Heart left ventricle (tissue), 16 donors: ENCODE measurements at regions not wholly inside any gene's neighbourhood (a gene's known extent, or its start where the extent isn't known, plus 50 kb on each side); places are given as distances from the start of the nearest gene placed in this dataset.

Experiments used
- ATAC-seq, 4 donors: fragments of 200-7000 bp; cut with Tn5 transposase; one replicate each; pipeline ENCODE4 v1.9.1; 2020 to 2022; ENCODE audit warnings: moderate library complexity in 4 of 4, mild to moderate bottlenecking in 3 of 4, moderate number of reproducible peaks in 1 of 4
- DNase-seq, 5 donors: peaks; one replicate each; pipeline ENCODE4 v3.0.0-alpha.2; 2020
- H3K27ac ChIP-seq, 12 donors: fragments of 200-600 bp; sonication (generic) in 4 of 12; one replicate each; pipeline versions ENCODE4 v1.5.0 to v1.8.0; 2016 to 2022; ENCODE audit warnings: mild to moderate bottlenecking in 2 of 12
- H3K27me3 ChIP-seq, 9 donors: fragments of 200-600 bp; sonication (generic) in 2 of 9; one replicate each; pipeline versions ENCODE4 v1.5.1 to v1.8.0; 2016 to 2022; ENCODE audit warnings: mild to moderate bottlenecking in 3 of 9
- H3K36me3 ChIP-seq, 9 donors: fragments of 200-600 bp; sonication (generic) in 2 of 9; one replicate each; pipeline versions ENCODE4 v1.5.0 to v1.8.0; 2018 to 2022; ENCODE audit warnings: mild to moderate bottlenecking in 2 of 9
- H3K4me1 ChIP-seq, 12 donors: fragments of 200-600 bp; sonication (generic) in 4 of 12; one replicate each; pipeline versions ENCODE4 v1.5.0 to v1.8.0; 2016 to 2022; ENCODE audit warnings: mild to moderate bottlenecking in 3 of 12
- H3K4me3 ChIP-seq, 12 donors: fragments of 200-600 bp; sonication (generic) in 4 of 12; one replicate each; pipeline versions ENCODE4 v1.5.0 to v1.8.0; 2017 to 2022; ENCODE audit warnings: mild to moderate bottlenecking in 9 of 12, moderate library complexity in 4 of 12
- H3K9me3 ChIP-seq, 12 donors: fragments of 200-600 bp; sonication (generic) in 4 of 12; one replicate each; pipeline versions ENCODE4 v1.5.0 to v1.8.0; 2016 to 2022; ENCODE audit warnings: mild to moderate bottlenecking in 1 of 12
- CTCF ChIP-seq, 12 donors: fragments of 200-600 bp; sonication (generic) in 4 of 12; IDR thresholded peaks; one replicate each; pipeline versions ENCODE4 v1.5.0 to v1.8.0; 2018 to 2022; ENCODE audit warnings: antibody characterized with exemption in 12 of 12, mild to moderate bottlenecking in 5 of 12
- POLR2A ChIP-seq, 2 donors: fragments of 450-650 bp; IDR thresholded peaks; one replicate each; pipeline ENCODE4 v1.6.1; 2017; ENCODE audit warnings: antibody characterized with exemption in 2 of 2, mild to moderate bottlenecking in 2 of 2, moderate library complexity in 2 of 2
- WGBS, 4 donors: extraction: QIAGEN DNeasy Blood & Tissue Kit in 2 of 4; methylation state at CpG; one replicate each; pipeline versions ENCODE4 v1.1.5 to v1.1.7; 2013 to 2018; 5-methylcytosine and 5-hydroxymethylcytosine counted together
- intact Hi-C, 10 donors: fragments of 100-400 bp; cut with DNase I; formaldehyde crosslinking; loops; one replicate each; pipeline versions ENCODE4 v1.11.1 to v1.14.2; 2022
- donor health status: ischemic (EF 13 %, LVEDD 7.1; RV severe dilation, severe dysfunction).
- donor health status: healthy with polysubstance abuse.
- donor health status: DM: no; HTN: yes; CAD: no.
- donor health status: DM: no; HTN: no; CAD: no.
- donor health status: ischemic (EF 25% LVEDD 6.9; RV normal size, moderate dysfunction).
- donor health status: ischemic (EF 25% LVEDD 5.7; RV mildly dilated, moderate dysfunction).
- donor health status: healthy.
- donor health status: DM: yes; HTN: yes; CAD: no.
- donor health status: ischemic (EF 35%, LVEDD 5.7; RV mildly dilated, moderate dysfunction).
- donor health status: nonischemic (EF 11% LVEDD 7.7; RV severe dilation, severe dysfunction).
- donor health status: DM: yes; HTN: yes; CAD: no.
- donor health status: PGD.
- donor health status: ischemic (EF 29% LVEDD 5.4; RV normal size, mild dysfunction).
- donor health status: nonischemic (EF 23%, LVEDD 6.1; RV moderate dilation, normal function).

GRCh38 chr16:51313198-51313597, 162.1 kb upstream of the SALL1 start:
- no peaks in the 10 kb centered on the region for H3K36me3 ChIP-seq
- peaks cover 0 to 6% (median 0%) of the 10 kb centered on the region in 12 donors for H3K9me3 ChIP-seq
- DNase-seq (no peak), ATAC-seq (no peak)
- TF ChIP-seq CTCF (IDR thresholded peaks at IDR 0.05) (no peak), POLR2A (IDR thresholded peaks at IDR 0.05) (no peak)
- WGBS, 4 donors, result 67 to 82% (median 80%) methylated on average over 2 of the region's 2 CpGs
- no peak overlapping the region for H3K27ac ChIP-seq
- H3K4me1 ChIP-seq, result no peaks in the 10 kb centered on the region
- no peak overlapping the region for H3K4me3 ChIP-seq
- no peaks in the 10 kb centered on the region for H3K27me3 ChIP-seq
- intact Hi-C loops, result no loop called here

- peaks cover 0 to 6% (median 0%) of the 10 kb centered on the region in 12 donors for H3K9me3 ChIP-seq
- WGBS, 4 donors, result 73 to 80% (median 76%) methylated on average over 2 of the region's 2 CpGs
- no peaks in the 10 kb centered on the region for H3K36me3 ChIP-seq
- no peak for ATAC-seq
- H3K4me3 ChIP-seq, result no peak overlapping the region
- DNase-seq, result no peak
- intact Hi-C loops, result no loop called here
- H3K27me3 ChIP-seq, result no peaks in the 10 kb centered on the region
- TF ChIP-seq POLR2A (IDR thresholded peaks at IDR 0.05) (no peak), CTCF (IDR thresholded peaks at IDR 0.05) (no peak)
- H3K4me1 ChIP-seq, result no peaks in the 10 kb centered on the region
- H3K27ac ChIP-seq, result no peak overlapping the region
Observed at GRCh38 chr16:51312363-51313150, 161.5 kb upstream of the SALL1 start.

GRCh38 chr16:51310159-51310558, 159.1 kb upstream of the SALL1 start:
- H3K4me3 ChIP-seq, result no peak overlapping the region
- no peaks in the 10 kb centered on the region for H3K36me3 ChIP-seq
- DNase-seq, result no peak
- H3K4me1 ChIP-seq, result no peaks in the 10 kb centered on the region
- no peak for ATAC-seq
- H3K9me3 ChIP-seq, result peaks cover 0 to 6% (median 0%) of the 10 kb centered on the region in 12 donors
- intact Hi-C loops, result no loop called here
- no peak overlapping the region for H3K27ac ChIP-seq
- no peak for TF ChIP-seq CTCF (IDR thresholded peaks at IDR 0.05)
- no peak for TF ChIP-seq POLR2A (IDR thresholded peaks at IDR 0.05)
- no peaks in the 10 kb centered on the region for H3K27me3 ChIP-seq

GRCh38 chr16:51306886-51307595, 156.0 kb upstream of the SALL1 start:
- no peak overlapping the region for H3K27ac ChIP-seq
- intact Hi-C loops, result no loop called here
- no peak for ATAC-seq
- DNase-seq, result no peak
- H3K27me3 ChIP-seq, result no peaks in the 10 kb centered on the region
- no peaks in the 10 kb centered on the region for H3K36me3 ChIP-seq
- TF ChIP-seq POLR2A (IDR thresholded peaks at IDR 0.05) (no peak), CTCF (IDR thresholded peaks at IDR 0.05) (no peak)
- H3K9me3 ChIP-seq, result peaks cover 0 to 6% (median 0%) of the 10 kb centered on the region in 12 donors
- no peak overlapping the region for H3K4me3 ChIP-seq
- WGBS, 4 donors, result 73 to 78% (median 77%) methylated on average over 4 of the region's 4 CpGs
- H3K4me1 ChIP-seq, result no peaks in the 10 kb centered on the region
